ENCODE measurements at regions not wholly inside any gene's neighbourhood (a gene's known extent, or its start where the extent isn't known, plus 50 kb on each side); places are given as distances from the start of the nearest gene placed in this dataset.

DNA sequence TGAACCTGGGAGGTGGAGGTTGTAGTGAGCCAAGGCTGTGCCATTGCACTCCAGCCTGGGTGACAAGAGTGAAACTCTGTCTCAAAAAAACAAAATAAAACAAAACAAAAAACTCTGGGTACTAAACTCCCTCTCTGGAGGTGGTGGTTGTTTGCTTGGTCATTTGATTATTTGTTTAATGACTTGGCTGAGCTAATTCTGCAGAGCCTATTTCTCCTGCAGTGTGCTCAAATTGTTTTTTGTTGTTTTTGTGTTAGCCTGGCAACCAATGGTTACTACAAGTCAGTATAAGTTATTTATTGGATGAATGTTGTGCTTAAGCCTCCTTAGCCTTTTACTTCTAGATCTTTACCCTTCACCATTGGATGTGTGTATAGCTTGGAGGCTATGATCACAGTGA lies 387.5 kb downstream of the ADCYAP1 start:
- TF ChIP-seq, protein P1, sequence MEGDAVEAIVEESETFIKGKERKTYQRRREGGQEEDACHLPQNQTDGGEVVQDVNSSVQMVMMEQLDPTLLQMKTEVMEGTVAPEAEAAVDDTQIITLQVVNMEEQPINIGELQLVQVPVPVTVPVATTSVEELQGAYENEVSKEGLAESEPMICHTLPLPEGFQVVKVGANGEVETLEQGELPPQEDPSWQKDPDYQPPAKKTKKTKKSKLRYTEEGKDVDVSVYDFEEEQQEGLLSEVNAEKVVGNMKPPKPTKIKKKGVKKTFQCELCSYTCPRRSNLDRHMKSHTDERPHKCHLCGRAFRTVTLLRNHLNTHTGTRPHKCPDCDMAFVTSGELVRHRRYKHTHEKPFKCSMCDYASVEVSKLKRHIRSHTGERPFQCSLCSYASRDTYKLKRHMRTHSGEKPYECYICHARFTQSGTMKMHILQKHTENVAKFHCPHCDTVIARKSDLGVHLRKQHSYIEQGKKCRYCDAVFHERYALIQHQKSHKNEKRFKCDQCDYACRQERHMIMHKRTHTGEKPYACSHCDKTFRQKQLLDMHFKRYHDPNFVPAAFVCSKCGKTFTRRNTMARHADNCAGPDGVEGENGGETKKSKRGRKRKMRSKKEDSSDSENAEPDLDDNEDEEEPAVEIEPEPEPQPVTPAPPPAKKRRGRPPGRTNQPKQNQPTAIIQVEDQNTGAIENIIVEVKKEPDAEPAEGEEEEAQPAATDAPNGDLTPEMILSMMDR (IDR thresholded peaks at IDR 0.05) = no peak
- no peak for TF ChIP-seq POLR2AphosphoS5 (IDR thresholded peaks at IDR 0.05)
- TF ChIP-seq EP300 (IDR thresholded peaks at IDR 0.05) = no peak
- no peak for TF ChIP-seq POLR2A (IDR thresholded peaks at IDR 0.05)

Measured in stomach (tissue), 4 donors.